Mucosa of descending colon (tissue), 3 donors: ENCODE measurements at regions not wholly inside any gene's neighbourhood (a gene's known extent, or its start where the extent isn't known, plus 50 kb on each side); places are given as distances from the start of the nearest gene placed in this dataset.

Experiments used
- ATAC-seq: fragments of 200-7000 bp; cut with Tn5 transposase; one replicate; pipeline ENCODE4 v1.9.1; 2020; ENCODE audit warnings: mild to moderate bottlenecking, moderate library complexity
- DNase-seq, 3 donors: peaks; one replicate each; pipeline ENCODE4 v3.0.0-alpha.2; 2020
- H3K36me3 ChIP-seq: fragments of 200-600 bp; one replicate; pipeline ENCODE4 v1.8.0; 2021; ENCODE audit warnings: low read depth, mild to moderate bottlenecking
- H3K4me1 ChIP-seq: fragments of 200-600 bp; one replicate; pipeline ENCODE4 v1.8.0; 2021; ENCODE audit warnings: low read depth, mild to moderate bottlenecking
- H3K4me3 ChIP-seq: fragments of 200-600 bp; one replicate; pipeline ENCODE4 v1.8.0; 2021; ENCODE audit warnings: mild to moderate bottlenecking
- H3K9me3 ChIP-seq: fragments of 200-600 bp; one replicate; pipeline ENCODE4 v1.8.0; 2021; ENCODE audit warnings: mild to moderate bottlenecking
- intact Hi-C, 2 donors: fragments of 100-400 bp; cut with DNase I in 1 of 2; cut with micrococcal nuclease in 1 of 2; formaldehyde crosslinking; loops; one replicate each; pipeline versions ENCODE4 v1.11.0 to v1.11.1; 2022; cut with DNase I, micrococcal nuclease
- TF ChIP-seq, protein P1 (sequence below): fragments of 200-600 bp; IDR thresholded peaks from one replicate; pipeline ENCODE4 v1.8.0; 2022; ENCODE audit warnings: antibody characterized with exemption, mild to moderate bottlenecking
- donor health status: DM: no; HTN: no; CAD: no; lungs with moderate emphysema.
- donor health status: DM: no; HTN: no; CAD: no.
- donor health status: DM: no; HTN: yes; CAD: no.

DNA sequence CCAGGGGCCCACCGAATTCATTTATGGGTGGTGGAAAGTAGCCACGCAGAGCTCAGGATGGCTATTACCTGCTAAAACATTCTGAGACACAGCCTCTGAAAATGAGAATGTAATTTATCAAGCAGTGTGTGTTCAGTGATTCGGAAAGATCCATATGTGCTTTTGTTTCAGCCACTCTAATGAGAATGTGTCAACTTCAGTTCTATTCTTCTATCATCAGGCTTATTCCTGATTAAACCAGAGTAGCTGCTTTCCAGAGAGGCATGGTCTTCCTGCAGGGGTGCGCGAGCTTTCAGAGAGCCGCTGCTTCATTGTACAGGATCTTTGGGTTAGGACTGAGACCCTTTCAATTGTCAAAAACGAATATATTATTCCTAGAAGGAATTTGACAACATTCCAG lies 167.6 kb downstream of the OTUD1 start:
- DNase-seq (no peak), ATAC-seq (no peak)
- H3K9me3 ChIP-seq = no peaks in the 10 kb centered on the region
- no peaks in the 10 kb centered on the region for H3K36me3 ChIP-seq
- H3K4me3 ChIP-seq = no peak overlapping the region
- no peaks in the 10 kb centered on the region for H3K4me1 ChIP-seq
- TF ChIP-seq, protein P1, sequence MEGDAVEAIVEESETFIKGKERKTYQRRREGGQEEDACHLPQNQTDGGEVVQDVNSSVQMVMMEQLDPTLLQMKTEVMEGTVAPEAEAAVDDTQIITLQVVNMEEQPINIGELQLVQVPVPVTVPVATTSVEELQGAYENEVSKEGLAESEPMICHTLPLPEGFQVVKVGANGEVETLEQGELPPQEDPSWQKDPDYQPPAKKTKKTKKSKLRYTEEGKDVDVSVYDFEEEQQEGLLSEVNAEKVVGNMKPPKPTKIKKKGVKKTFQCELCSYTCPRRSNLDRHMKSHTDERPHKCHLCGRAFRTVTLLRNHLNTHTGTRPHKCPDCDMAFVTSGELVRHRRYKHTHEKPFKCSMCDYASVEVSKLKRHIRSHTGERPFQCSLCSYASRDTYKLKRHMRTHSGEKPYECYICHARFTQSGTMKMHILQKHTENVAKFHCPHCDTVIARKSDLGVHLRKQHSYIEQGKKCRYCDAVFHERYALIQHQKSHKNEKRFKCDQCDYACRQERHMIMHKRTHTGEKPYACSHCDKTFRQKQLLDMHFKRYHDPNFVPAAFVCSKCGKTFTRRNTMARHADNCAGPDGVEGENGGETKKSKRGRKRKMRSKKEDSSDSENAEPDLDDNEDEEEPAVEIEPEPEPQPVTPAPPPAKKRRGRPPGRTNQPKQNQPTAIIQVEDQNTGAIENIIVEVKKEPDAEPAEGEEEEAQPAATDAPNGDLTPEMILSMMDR = no peak
- intact Hi-C loops = no loop called here

DNA sequence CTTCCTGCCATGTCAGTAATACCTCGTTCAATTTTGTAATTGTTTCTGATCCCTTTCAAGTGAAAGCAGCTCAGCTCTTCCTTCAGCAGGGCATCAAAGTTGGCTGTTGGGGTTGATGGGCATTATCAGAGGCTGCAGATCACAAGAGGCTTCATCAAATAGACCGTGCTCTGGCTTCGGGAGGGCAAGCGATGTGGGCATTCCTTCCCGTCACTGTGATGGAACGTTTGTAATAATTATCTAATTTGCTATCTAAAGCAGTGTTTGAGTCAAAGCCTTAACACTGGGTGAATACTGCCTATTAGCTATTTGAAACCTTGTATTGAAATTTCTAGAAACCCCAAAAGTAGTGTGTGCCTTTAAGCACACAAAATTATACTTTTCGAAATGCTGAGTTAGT lies 170.1 kb downstream of the OTUD1 start:
- Histone ChIP-seq H3K4me3 (no peak overlapping the region), H3K4me1 (no peaks in the 10 kb centered on the region), H3K9me3 (no peaks in the 10 kb centered on the region), H3K36me3 (no peaks in the 10 kb centered on the region)
- intact Hi-C loops = no loop called here
- no peak for ATAC-seq
- TF ChIP-seq, protein P1 = no peak
- no peak for DNase-seq

GRCh38 chr10:23610626-23611307 lies 171.9 kb downstream of the OTUD1 start:
- no peak for ATAC-seq
- intact Hi-C loops = no loop called here
- H3K4me1 ChIP-seq = no peaks in the 10 kb centered on the region
- TF ChIP-seq, protein P1 = no peak
- DNase-seq = no peak
- H3K4me3 ChIP-seq = no peak overlapping the region
- H3K36me3 ChIP-seq = no peaks in the 10 kb centered on the region
- no peaks in the 10 kb centered on the region for H3K9me3 ChIP-seq

GRCh38 chr10:23611308-23612029 lies 172.6 kb downstream of the OTUD1 start:
- no peaks in the 10 kb centered on the region for H3K9me3 ChIP-seq
- DNase-seq (no peak), ATAC-seq (no peak)
- intact Hi-C loops = no loop called here
- H3K36me3 ChIP-seq = no peaks in the 10 kb centered on the region
- TF ChIP-seq, protein P1 = no peak
- no peaks in the 10 kb centered on the region for H3K4me1 ChIP-seq
- no peak overlapping the region for H3K4me3 ChIP-seq

DNA sequence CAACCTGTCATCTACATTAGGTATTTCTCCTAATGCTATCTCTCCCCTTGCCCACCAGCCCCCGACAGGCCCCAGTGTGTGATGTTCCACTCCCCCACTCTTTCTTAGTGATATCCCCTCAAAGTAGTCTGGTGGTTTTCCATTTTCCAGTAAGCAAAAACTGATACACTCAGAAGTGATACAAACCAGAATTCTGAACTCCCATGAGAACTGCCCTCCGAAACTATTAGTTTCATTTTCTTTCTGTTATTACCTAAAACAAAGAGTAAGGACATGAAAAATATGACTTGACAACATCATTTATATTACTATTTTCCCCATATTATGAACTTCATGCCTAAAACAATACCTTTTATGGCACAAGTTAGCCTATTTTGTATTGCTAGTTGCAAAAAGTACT lies 175.0 kb downstream of the OTUD1 start:
- TF ChIP-seq, protein P1 = no peak
- ATAC-seq = no peak
- DNase-seq = no peak
- intact Hi-C loops = no loop called here
- Histone ChIP-seq H3K36me3 (no peaks in the 10 kb centered on the region), H3K4me1 (no peaks in the 10 kb centered on the region), H3K9me3 (no peaks in the 10 kb centered on the region), H3K4me3 (no peak overlapping the region)
